GM18517 (cell line): ENCODE measurements at regions not wholly inside any gene's neighbourhood (a gene's known extent, or its start where the extent isn't known, plus 50 kb on each side); places are given as distances from the start of the nearest gene placed in this dataset.
"Not testable (repeated sequence)": the region's sequence is repeated elsewhere in the genome, so short reads cannot be mapped to it uniquely, and the experiment has no call there.

Experiments
- ATAC-seq: cut with Tn5 transposase; IDR thresholded peaks from one replicate; pipeline ENCODE4 v1.9.1; 2021; ENCODE audit warnings: mild to moderate bottlenecking, moderate library complexity; ENCODE audit not compliant: unreplicated experiment

- no peak for ATAC-seq
Observed at GRCh38 chr14:99007795-99008194, 264.2 kb downstream of the BCL11B start.

- no peak for ATAC-seq
Observed at GRCh38 chr14:99009871-99010270, 262.1 kb downstream of the BCL11B start.

- ATAC-seq, result no peak
Observed at GRCh38 chr14:99011385-99011784, 260.6 kb downstream of the BCL11B start.

GRCh38 chr14:99012703-99013102 lies 259.3 kb downstream of the BCL11B start:
- no peak for ATAC-seq

GRCh38 chr14:99015833-99016232 lies 256.2 kb downstream of the BCL11B start:
- no peak for ATAC-seq

- ATAC-seq, result no peak
Observed at GRCh38 chr14:99023371-99023770, 248.6 kb downstream of the BCL11B start.

GRCh38 chr14:99024926-99025325 lies 247.1 kb downstream of the BCL11B start:
- ATAC-seq, result no peak

GRCh38 chr14:99025418-99025817 lies 246.6 kb downstream of the BCL11B start:
- no peak for ATAC-seq

GRCh38 chr14:99026471-99026870 lies 245.5 kb downstream of the BCL11B start:
- ATAC-seq, result no peak

- ATAC-seq, result no peak
Observed at GRCh38 chr14:99028041-99028440, 244.0 kb downstream of the BCL11B start.

GRCh38 chr14:99028521-99028920 lies 243.5 kb downstream of the BCL11B start:
- no peak for ATAC-seq

- ATAC-seq, result no peak
Observed at GRCh38 chr14:99029145-99029915, 242.7 kb downstream of the BCL11B start.

GRCh38 chr14:99029916-99030305 lies 242.1 kb downstream of the BCL11B start:
- no peak for ATAC-seq

- no peak for ATAC-seq
Observed at GRCh38 chr14:99030454-99030853, 241.5 kb downstream of the BCL11B start.

- ATAC-seq, result no peak
Observed at GRCh38 chr14:99032759-99033158, 239.2 kb downstream of the BCL11B start.

- ATAC-seq, result no peak
Observed at GRCh38 chr14:99033951-99034350, 238.0 kb downstream of the BCL11B start.

GRCh38 chr14:99034711-99035171 lies 237.3 kb downstream of the BCL11B start:
- ATAC-seq, result no peak

- no peak for ATAC-seq
Observed at GRCh38 chr14:99035268-99035667, 236.7 kb downstream of the BCL11B start.

- no peak for ATAC-seq
Observed at GRCh38 chr14:99035712-99036610, 236.0 kb downstream of the BCL11B start.

GRCh38 chr14:99036611-99037293 lies 235.2 kb downstream of the BCL11B start:
- ATAC-seq, result no peak

GRCh38 chr14:99037326-99037725 lies 234.7 kb downstream of the BCL11B start:
- not testable (repeated sequence) for ATAC-seq
